GM21381 (cell line): ENCODE measurements at regions not wholly inside any gene's neighbourhood (a gene's known extent, or its start where the extent isn't known, plus 50 kb on each side); places are given as distances from the start of the nearest gene placed in this dataset.

Source experiments
- ATAC-seq: cut with Tn5 transposase; IDR thresholded peaks from one replicate; pipeline ENCODE4 v1.9.1; 2021; ENCODE audit warnings: mild to moderate bottlenecking, moderate library complexity; ENCODE audit not compliant: unreplicated experiment

- ATAC-seq = no peak
Measured at GRCh38 chr3:193978030-193978429, 157.9 kb upstream of the HES1 start.

DNA sequence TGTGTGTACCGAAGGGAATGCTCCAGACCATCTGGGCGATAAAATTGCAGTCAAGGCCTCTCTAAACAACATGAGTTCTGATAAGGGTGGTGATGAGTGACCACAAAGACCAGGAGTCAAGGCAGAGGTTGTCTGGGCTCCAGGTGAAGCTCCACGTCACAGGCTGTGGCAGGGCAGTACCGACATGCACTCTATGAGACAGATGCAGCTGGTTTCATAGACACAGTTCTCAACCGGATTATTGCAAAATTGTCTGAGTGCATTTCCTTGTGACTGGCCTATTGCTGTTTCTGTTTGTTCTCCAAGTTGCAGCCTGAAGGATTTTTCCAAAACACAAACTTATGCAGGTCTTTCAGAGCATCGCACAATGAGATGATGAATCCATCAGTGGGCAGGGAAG, 157.5 kb upstream of the HES1 start:
- no peak for ATAC-seq

DNA sequence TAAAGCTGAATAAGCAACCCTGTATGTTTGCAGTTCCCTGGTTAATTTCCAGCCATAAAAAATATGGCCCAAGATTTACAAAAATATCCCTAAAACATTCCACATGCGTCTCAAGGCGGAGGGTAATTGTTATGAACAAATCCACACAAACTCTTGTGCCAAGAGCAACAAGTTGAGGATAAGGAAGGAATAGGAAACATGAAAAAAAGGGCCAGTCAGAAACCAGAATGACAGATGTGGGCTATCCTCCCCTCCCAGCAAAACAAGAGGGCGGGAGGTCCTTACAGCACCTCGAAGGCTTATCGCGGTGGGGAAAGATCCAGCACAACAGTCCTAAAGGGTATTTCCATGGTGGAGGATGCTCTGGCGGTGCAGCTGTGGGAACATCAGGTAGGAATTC, 155.6 kb upstream of the HES1 start:
- ATAC-seq = no peak

DNA sequence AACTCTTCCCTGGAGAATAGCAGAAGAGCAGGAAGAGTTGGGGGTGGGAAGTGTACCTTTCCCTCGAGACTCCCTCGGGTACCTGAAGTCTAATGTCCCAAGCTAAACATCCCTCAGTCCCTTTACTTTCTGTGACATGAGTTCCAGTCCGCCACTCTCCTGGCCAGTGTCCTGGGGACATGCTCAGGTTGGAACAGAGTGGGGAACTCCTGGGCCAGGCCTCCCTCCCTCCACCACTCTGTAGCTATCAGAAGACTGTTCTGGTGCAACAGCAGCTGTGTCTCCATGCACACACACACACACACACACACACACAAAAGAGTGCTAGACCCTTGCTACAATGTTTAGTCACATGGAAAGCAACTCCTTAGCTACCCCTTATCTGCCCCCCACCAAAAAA, 155.0 kb upstream of the HES1 start:
- no peak for ATAC-seq

DNA sequence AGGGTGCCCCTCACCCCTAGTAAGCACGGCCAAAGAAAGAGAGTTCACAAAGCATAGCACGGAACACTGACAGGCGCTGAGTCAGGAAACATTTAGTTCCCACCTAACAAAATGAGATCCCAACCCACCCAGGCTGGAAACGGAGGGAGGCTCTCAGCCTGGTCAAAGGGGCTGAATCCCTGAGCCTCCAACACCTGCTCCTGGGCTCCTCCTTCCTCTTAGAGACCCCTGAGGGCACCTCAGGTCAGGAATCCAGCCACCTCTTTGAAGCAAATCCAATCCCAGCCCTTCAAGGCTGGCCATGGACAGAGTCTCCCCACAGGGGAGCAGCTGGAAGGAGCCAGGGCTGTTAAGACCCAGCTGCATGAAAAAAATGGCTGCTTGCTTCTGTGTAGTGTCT, 154.4 kb upstream of the HES1 start:
- no peak for ATAC-seq

GRCh38 chr3:193982258-193982659, 153.7 kb upstream of the HES1 start:
- no peak for ATAC-seq

DNA sequence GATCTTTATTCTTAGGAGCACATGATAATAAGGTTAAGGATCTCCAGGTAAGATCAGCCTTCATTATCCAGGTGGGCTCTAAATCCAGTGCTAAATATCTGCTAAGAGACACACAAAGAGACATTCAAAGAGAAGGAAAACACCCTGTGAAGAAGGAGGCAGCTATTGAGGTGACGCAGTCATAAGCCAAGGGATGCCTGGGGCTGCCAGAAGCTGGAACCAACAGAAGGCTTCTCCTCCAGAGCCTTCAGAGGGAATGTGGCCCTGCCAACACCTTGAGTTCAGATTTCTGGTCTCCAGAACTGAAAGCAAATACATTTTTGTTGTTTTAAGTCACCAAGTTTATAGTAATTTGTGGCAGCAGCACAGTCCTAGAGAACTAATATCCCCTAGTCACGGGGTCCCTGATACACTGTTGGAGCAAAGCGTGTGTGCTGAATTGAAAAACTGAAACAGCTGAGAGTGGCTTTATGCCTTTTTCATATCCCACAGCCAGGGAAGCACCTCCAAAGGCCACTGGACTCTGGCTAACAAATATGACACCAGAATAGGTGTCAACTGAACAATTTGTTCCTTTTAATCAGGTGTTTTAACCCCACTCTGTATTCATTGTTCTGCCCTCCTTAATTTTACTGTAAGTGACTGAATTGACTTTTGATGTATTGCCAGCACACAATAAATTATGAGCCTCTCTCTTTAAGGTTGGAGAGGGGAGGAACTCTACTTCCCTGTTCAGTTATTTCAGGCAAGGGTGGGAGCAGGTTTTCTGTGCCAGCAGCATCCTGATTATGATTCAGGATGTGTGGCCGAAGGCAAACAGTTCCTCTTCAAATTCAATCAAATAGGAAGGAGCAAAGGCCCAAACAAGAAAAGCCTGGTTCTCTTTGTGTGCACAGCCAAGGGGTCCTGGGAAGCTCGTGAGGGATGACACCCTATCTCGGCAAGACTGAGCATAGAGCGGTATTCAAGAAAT, 151.8 kb upstream of the HES1 start:
- no peak for ATAC-seq

DNA sequence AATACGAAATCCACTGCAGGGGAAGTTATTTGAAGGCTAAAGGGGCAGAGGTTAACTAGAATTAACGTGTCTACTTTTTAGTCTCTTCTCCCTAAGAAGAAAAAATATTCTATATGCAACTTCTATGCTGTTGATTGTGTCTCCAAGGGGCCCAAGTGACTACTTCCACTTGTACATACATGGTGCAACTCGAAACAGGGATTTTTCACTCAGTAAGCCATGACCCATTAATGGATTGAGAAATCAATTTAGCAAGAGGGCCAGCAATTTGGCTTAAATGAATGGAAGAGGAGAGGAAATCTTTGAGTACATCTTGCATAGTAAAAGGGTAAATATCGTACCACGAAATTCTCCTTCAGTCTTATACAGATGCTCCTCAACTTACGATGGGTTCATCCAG, 151.1 kb upstream of the HES1 start:
- ATAC-seq = no peak

DNA sequence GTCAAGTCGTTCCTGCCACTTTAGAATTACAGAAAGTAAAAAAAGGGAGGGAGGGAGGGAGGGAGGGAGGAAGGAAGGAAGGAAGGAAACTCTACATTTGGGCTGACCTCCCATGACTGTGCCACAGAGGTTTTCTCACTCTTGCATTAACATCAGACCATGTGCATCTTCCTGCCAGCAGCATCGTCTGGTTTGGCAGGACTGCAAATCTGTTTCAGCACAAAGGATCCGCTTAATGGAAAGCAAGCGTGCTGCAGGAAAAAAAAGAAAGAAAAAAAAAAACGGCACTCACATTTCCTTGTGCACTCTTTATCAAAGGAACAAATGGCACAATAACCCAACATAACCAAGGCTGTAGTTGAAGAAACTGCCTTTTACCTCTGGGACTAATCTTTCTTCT, 148.8 kb upstream of the HES1 start:
- no peak for ATAC-seq

DNA sequence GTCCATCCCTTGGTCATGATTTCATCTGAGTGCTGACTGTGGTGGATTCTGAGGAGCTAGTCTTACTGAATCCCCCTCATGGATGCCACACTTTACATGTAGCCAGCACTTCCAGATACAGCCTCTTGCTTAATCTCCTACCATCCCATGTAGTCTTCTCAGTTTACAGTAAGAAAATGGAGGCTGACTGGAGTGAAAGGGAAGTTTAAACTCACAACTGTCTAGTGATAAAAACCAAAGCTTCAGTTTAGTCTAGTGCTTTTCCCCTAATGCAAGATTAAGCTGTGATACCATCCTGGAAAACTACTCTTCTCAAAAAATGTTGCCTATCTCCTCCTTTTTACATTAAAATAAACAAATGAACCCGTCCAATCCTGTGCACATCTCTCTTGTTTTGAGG, 146.8 kb upstream of the HES1 start:
- no peak for ATAC-seq

DNA sequence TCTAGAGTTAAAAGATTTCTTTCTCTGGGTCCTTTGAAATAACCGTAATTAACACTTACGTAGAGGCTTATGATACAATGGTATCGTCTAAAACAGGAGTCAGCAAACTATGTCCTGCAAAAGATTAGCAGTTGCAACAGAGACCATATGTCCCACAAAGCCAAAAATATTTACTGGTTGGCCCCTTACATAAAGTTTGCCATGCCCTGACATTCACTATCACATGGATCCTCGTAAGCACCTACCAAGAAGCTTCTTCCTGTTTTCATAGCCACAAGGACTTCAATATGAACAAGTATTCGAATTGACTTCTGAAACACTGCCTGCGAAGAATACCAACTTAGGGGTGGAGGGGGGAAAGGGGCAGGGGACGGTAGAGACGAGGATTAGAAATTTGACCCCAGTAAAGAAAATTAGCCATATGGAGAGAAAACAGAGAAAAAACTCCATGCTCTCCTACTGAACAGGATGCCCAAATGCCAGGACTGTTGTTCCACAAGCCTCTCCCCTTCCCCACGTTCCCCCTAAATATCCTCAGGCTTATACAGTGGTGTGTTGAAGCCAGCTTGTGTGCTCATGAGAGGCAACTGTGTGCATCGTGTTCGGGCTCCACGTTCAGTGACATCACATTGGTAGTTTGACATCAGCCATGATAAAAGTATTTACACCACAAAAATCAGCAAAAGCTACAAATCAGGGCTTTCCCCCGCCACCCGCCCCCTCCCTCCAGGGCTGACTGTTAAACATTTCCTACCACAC, 144.1 kb upstream of the HES1 start:
- no peak for ATAC-seq

DNA sequence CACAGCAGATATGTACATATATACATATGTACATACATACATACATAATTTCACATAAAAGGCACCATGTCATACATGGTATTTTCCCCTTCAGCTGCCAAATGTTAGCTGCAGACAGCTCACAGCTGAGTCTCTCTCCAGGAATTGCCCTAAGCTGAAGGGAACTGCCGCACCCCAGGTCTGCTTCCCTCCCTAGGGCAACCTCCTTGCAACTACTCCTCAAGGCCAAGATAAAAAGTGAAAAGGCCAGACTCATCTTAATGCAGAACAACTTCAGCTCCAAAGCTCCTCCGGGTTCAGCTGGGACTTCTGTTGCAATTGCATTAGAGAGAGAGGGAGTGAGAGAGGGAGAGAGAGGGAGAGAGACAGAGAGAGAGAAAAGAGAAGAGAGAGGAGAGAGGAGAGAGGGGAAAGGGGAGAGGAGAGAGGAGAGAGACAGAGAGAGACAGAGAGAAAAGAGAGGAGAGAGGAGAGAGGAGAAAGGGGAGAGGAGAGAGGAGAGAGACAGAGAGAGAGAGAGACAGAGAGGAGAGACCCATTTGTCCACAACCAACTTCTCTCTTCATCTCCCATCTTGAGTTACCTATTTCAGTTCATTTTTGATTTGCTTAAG, 143.4 kb upstream of the HES1 start:
- no peak for ATAC-seq

GRCh38 chr3:193996221-193996620, 139.7 kb upstream of the HES1 start:
- ATAC-seq = no peak

DNA sequence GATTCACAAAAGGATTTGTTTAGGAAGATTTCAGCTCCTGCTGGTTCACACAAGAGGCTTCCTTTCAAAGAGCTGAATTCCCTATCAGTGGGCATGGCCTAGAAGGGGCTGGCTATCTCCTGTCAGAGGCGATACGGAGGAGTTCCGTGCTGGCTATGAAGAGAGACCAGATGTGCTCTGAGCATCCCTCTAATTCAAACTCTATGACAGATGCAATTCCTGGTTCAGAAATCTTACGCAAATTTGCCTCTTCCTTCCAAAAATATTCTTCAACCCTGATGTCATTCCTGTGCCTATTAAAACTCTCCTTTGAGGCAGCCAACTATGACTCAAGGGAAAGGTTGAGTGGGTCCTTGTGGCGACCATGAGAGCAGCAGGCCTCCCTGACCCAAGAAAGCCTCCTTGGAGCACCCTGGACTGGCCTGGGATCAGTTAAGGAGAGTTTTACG, 139.3 kb upstream of the HES1 start:
- ATAC-seq = no peak

DNA sequence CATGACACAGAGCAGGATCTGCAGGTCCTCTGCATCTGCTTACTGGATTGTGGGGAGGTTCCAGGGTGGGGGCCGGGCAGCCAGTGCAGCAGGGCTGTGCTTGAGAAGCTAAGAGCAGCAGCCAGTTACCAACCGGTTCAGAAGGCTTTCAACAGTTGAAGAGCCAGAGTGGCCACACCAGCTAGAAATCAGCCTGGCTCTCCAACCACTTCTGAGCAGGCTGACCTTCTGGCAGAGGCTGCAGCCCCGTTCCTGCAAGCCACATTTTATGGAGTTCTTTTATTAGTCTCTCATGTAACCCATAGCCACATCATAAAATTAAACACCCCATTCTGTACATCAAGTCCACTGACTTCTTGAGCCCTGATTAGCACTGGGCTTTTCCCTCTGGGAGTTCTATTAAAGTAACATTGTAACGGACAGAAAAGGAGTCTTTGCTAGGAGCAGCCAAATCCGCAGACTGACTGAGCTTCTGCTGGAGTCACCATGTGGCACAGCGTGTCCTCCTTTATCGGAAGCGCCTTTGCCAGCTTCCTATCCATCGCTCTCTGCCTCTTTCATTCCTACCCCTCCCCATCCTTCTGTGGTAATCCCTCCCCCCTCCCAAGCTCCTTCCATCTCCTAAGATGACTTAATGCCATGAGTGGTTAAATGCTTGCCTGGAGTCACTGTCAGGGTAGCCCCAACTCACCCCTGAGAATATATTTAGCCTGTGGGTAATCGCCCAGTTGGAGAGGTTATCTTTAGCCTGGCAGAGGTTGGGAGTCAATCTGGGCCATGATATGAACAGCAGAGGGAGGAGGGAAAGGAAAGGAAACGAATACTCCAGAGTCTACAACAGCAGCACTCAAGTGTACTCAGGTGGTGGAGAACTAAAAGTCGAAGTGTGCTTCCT, 138.5 kb upstream of the HES1 start:
- ATAC-seq = no peak

- ATAC-seq = no peak
Measured at GRCh38 chr3:193998123-193998448, 137.9 kb upstream of the HES1 start.

DNA sequence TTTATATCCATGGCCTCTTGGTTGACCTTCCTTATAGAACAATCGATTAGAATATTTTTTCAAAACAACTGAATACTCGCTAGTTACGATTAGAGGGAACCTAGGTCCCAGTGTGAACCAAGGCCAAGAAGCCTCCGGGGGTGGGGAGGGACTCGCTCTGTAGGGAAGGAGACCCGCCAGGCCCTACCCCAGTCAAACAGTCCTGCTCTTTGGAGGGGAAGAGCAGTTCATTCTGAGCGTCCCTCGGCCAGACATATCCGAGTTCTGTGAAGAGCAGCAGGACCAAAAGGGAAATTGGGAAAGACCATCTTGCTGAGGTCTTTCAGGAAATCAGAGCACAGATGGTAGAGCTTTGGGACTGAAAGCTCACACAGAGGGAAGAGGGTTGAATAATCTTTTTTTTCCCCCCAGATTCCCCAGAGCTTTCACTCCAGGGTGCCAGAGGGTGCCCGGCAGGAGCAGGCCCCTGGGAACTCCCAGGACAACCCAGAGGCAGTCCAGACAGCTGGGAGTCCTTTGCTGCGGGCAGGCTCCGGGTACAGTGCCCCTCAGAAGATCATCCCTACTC, 137.2 kb upstream of the HES1 start:
- ATAC-seq = no peak

DNA sequence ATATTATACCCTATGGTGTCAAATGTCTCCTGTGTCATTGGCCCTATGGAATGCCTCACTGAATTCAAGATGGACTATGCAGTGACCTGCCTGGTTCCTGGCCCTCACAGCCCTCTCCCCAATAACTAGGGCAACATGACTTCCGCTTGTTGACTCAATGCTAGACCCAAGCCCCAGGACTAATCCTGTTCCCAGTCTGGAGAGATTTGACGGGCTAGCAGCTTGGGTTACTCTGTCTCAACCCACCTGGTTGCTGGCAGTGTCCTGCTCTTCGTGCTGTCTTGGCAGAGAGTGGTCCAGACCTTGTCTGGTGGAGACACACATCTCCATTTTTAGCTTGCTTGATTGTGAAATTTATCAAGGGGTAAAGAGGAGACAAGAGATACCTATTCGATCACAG, 135.8 kb upstream of the HES1 start:
- no peak for ATAC-seq

GRCh38 chr3:194000712-194001111, 135.2 kb upstream of the HES1 start:
- ATAC-seq = no peak

DNA sequence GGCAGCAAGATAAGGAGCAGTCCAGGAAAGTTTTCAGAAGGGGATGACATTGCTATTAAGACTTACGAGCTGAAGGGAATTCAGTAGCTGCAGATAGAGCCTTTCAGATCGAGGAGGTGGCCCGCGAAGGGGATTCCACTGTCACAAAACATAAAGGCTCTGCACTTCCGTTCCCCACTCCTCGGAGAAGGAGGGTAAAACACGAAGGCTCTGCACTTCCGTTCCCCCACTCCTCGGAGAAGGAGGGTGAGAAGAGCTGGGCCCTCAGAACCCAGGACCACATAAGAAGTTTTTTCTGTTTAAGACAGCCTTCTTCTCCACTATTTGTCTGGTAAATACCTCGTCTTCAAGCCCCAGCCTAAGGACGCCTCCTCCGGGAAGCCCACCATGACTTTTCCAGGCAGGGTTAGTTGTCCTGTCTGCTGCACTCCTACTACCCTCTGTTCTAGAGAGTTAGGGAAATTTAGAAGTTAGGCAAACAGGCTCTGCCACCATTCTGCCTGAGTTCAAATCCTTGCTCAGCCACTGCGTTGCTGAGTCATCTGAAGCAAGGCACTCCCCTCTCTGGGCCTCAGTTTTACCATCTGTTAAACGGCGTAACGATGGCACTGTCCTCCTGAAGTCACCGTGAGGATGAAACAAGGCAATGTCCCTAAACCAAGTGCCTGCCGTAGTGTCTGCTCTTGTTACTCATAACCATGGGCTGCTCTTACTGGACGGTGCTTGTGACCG, 134.1 kb upstream of the HES1 start:
- ATAC-seq = no peak
